ENCODE measurements at regions not wholly inside any gene's neighbourhood (a gene's known extent, or its start where the extent isn't known, plus 50 kb on each side); places are given as distances from the start of the nearest gene placed in this dataset.

DNA sequence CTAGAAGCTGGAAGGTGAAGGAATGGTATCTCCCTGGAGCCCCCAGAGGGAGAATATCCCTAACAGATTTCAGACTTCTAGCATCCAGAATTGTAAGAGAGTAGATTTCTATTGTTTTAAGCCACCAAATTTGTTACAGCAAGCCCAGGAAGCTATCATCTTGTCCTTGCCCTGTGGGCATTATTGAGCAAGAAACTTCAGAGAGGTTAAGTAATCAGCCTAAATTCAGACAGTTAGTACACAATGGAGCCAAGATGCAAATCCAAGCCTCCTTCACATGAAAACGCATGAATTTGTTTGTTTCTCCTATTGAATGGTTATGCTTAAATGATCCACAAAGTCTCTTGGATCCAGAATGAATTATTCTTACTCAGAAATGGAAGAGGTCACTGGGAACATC, 55.2 kb upstream of the TRIB2 start:
- H3K36me3 ChIP-seq (replicated peaks in 1 of 2; ENCODE audit: control extremely low read depth in 1 of 2, control insufficient read depth in 1 of 2, extremely low read depth in 1 of 2, insufficient read depth in 2 of 2, low read length in 1 of 2), result no peaks in the 10 kb centered on the region
- H3K9me3 ChIP-seq (ENCODE audit: control extremely low read depth in 1 of 3, control insufficient read depth in 2 of 3, insufficient read depth in 1 of 3, low read length in 2 of 3), result peaks cover 0 to 7% (median 5%) of the 10 kb centered on the region in 3 donors
- ChIA-PET POLR2A (interaction anchor here (0.6 kb wide), 1 partner anchor 1462 kb away, joined by 4 read pairs; no protein-coding TSS in a partner anchor), CTCF (no interaction called here)
- TF ChIP-seq, protein P1, sequence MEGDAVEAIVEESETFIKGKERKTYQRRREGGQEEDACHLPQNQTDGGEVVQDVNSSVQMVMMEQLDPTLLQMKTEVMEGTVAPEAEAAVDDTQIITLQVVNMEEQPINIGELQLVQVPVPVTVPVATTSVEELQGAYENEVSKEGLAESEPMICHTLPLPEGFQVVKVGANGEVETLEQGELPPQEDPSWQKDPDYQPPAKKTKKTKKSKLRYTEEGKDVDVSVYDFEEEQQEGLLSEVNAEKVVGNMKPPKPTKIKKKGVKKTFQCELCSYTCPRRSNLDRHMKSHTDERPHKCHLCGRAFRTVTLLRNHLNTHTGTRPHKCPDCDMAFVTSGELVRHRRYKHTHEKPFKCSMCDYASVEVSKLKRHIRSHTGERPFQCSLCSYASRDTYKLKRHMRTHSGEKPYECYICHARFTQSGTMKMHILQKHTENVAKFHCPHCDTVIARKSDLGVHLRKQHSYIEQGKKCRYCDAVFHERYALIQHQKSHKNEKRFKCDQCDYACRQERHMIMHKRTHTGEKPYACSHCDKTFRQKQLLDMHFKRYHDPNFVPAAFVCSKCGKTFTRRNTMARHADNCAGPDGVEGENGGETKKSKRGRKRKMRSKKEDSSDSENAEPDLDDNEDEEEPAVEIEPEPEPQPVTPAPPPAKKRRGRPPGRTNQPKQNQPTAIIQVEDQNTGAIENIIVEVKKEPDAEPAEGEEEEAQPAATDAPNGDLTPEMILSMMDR (IDR thresholded peaks at IDR 0.05), result no peak
- TF ChIP-seq EZH2 (IDR thresholded peaks at IDR 0.05; ENCODE audit: borderline replicate concordance, insufficient read depth, low read depth, low read length, poor library complexity, severe bottlenecking), result no peak
- Mint-ChIP-seq H3K9me3 (ENCODE audit: insufficient read depth) (no peaks in the 10 kb centered on the region), H3K27me3 (peaks cover 10% of the 10 kb centered on the region), H3K27ac (no peak overlapping the region), H3K4me3 (no peak overlapping the region), H3K4me1 (no peaks in the 10 kb centered on the region)
- no peak overlapping the region for H3K9ac ChIP-seq (ENCODE audit: low read length)
- intact Hi-C loops (cut with micrococcal nuclease), result no loop called here
- DNase-seq, result no peak
- no CpG with 5 or more reads among the region's 1 CpG for WGBS (ENCODE audit: insufficient coverage)
- H3K4me2 ChIP-seq (replicated peaks; ENCODE audit: low read depth, low read length, poor library complexity, severe bottlenecking), result no peak overlapping the region
- ATAC-seq (ENCODE audit: low read depth), result no peak
- H3K4me1 ChIP-seq (ENCODE audit: control insufficient read depth in 2 of 2, insufficient read depth in 2 of 2, low read length in 2 of 2), result no peaks in the 10 kb centered on the region
- no peaks in the 10 kb centered on the region for H4K20me1 ChIP-seq (ENCODE audit: control insufficient read depth, insufficient read depth, low read length, poor library complexity, severe bottlenecking)
- no peaks in the 10 kb centered on the region for H3K79me2 ChIP-seq (ENCODE audit: control insufficient read depth, insufficient read depth, low read length)
- no peak overlapping the region for H3K27ac ChIP-seq (ENCODE audit: low read length in 2 of 2)
- no peak overlapping the region for H2AFZ ChIP-seq (ENCODE audit: insufficient read depth, low read depth, low read length, poor library complexity, severe bottlenecking)
- H3K27me3 ChIP-seq (replicated peaks in 1 of 4; ENCODE audit: control extremely low read depth in 1 of 4, control insufficient read depth in 3 of 4, insufficient read depth in 4 of 4, low read length in 3 of 4), result peaks cover 0 to 4% (median 0%) of the 10 kb centered on the region in 4 experiments
- no peak overlapping the region for H3K4me3 ChIP-seq (ENCODE audit: control extremely low read depth in 1 of 5, extremely low read depth in 1 of 5, insufficient read depth in 1 of 5, low read depth in 2 of 5, low read length in 4 of 5)

DNA sequence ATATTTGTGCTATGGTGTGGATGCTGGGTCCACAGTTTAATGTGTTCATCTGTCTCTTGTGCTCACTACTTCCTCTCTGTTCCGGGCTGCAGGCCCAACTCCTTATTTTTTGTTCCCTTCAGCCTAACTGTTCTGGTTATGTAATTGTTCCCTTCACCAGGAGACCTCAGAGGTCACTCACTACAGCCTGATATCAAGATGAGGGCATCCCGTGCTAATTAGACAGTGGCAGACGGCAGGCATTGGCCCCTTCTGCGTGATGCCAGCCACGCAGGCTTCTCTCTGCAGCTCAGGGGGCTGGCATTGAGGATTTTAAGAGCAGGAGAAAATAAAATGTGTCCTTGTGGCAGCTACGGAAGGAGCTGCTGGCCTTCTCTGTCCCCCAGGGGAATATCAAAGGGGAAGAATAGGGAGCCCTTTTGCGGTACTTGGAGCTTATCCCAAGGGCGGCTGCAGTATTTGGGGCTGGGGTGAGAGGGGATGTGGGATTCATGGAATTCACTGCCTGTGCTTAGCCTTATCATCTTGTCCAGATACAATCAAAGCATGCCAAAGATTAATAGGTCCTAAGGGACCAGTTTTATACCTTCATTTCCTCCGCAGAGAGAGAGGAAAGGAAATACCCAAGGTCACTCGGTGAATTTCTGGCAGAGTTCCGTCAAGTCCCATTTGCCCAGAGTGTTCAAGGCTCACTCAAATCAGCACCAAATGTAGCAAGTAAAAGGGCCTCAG, 53.3 kb upstream of the TRIB2 start:
- CTCF ChIA-PET, result no interaction called here
- peaks cover 0 to 7% (median under 1%) of the 10 kb centered on the region in 4 experiments for H3K27me3 ChIP-seq (replicated peaks in 1 of 4; ENCODE audit: control extremely low read depth in 1 of 4, control insufficient read depth in 3 of 4, insufficient read depth in 4 of 4, low read length in 3 of 4)
- DNase-seq (no peak), ATAC-seq (ENCODE audit: low read depth) (no peak)
- 90% methylated on average over 7 of the region's 11 CpGs for WGBS (ENCODE audit: insufficient coverage)
- H4K20me1 ChIP-seq (ENCODE audit: control insufficient read depth, insufficient read depth, low read length, poor library complexity, severe bottlenecking), result no peaks in the 10 kb centered on the region
- Mint-ChIP-seq H3K4me1 (no peaks in the 10 kb centered on the region), H3K27me3 (peaks cover 14% of the 10 kb centered on the region), H3K4me3 (no peak overlapping the region), H3K9me3 (ENCODE audit: insufficient read depth) (no peaks in the 10 kb centered on the region), H3K27ac (no peak overlapping the region)
- H3K36me3 ChIP-seq (replicated peaks in 1 of 2; ENCODE audit: control extremely low read depth in 1 of 2, control insufficient read depth in 1 of 2, extremely low read depth in 1 of 2, insufficient read depth in 2 of 2, low read length in 1 of 2), result no peaks in the 10 kb centered on the region
- H3K4me2 ChIP-seq (replicated peaks; ENCODE audit: low read depth, low read length, poor library complexity, severe bottlenecking), result no peak overlapping the region
- no peak overlapping the region for H3K27ac ChIP-seq (ENCODE audit: low read length in 2 of 2)
- H3K9ac ChIP-seq (ENCODE audit: low read length), result no peak overlapping the region
- H3K4me1 ChIP-seq (ENCODE audit: control insufficient read depth in 2 of 2, insufficient read depth in 2 of 2, low read length in 2 of 2), result no peaks in the 10 kb centered on the region
- POLR2A ChIA-PET, result no interaction called here
- TF ChIP-seq, protein P1 (IDR thresholded peaks at IDR 0.05), result no peak
- TF ChIP-seq EZH2 (IDR thresholded peaks at IDR 0.05; ENCODE audit: borderline replicate concordance, insufficient read depth, low read depth, low read length, poor library complexity, severe bottlenecking), result no peak
- no peak overlapping the region for H3K4me3 ChIP-seq (ENCODE audit: control extremely low read depth in 1 of 5, extremely low read depth in 1 of 5, insufficient read depth in 1 of 5, low read depth in 2 of 5, low read length in 4 of 5)
- intact Hi-C loops (cut with micrococcal nuclease), result no loop called here
- H3K9me3 ChIP-seq (ENCODE audit: control extremely low read depth in 1 of 3, control insufficient read depth in 2 of 3, insufficient read depth in 1 of 3, low read length in 2 of 3), result peaks cover 0 to 12% (median 7%) of the 10 kb centered on the region in 3 donors
- H3K79me2 ChIP-seq (ENCODE audit: control insufficient read depth, insufficient read depth, low read length), result no peaks in the 10 kb centered on the region
- H2AFZ ChIP-seq (ENCODE audit: insufficient read depth, low read depth, low read length, poor library complexity, severe bottlenecking), result no peak overlapping the region

All from B cell (primary cell).